ENCODE measurements at regions not wholly inside any gene's neighbourhood (a gene's known extent, or its start where the extent isn't known, plus 50 kb on each side); places are given as distances from the start of the nearest gene placed in this dataset.

DNA sequence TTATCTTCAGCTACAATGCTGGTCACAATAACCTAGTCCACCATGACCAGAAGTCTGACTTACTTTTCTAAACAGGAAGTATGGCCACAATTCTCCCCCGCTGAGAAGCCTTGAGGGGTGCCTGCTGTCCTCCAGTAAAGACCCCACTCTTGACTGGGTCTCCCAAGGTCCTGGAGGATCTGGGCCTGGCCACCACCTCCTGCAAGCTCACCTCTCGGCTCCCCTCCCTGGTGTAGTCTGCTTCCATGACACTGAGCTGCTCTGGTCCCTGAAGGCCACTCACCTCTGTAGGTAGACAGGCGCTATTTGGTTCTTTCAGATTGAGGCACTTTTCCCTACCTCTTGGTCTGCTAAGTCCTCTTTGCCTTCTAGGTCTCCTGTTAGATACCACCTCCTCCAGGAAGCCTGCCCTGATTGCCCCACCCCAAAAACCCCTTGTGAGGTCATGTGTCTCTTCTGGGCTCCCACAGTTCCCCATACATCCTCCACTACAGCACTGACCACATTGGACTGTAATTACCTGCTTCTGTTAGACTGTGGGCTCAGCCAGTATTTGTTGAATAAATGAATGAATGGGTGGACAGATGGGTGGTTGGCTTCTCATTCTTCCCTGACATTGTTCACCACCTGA is 62.6 kb upstream of the IER5L start:
- TF ChIP-seq ZFP30 (CRISPR knock-in tag; IDR thresholded peaks at IDR 0.05) (no peak), RARB (CRISPR knock-in tag; IDR thresholded peaks at IDR 0.05) (no peak), ISL1 (CRISPR knock-in tag; IDR thresholded peaks at IDR 0.05) (no peak), ZNF8 (CRISPR knock-in tag; IDR thresholded peaks at IDR 0.05) (no peak), PPARA (CRISPR knock-in tag; IDR thresholded peaks at IDR 0.05; ENCODE audit: borderline replicate concordance) (no peak), ARNTL (CRISPR knock-in tag; IDR thresholded peaks at IDR 0.05; ENCODE audit: borderline replicate concordance, low read depth) (no peak), SNAI2 (CRISPR knock-in tag; IDR thresholded peaks at IDR 0.05) (no peak), GLIS3 (CRISPR knock-in tag; IDR thresholded peaks at IDR 0.05) (no peak), ZNF70 (CRISPR knock-in tag; IDR thresholded peaks at IDR 0.05) (no peak), TSHZ2 (CRISPR knock-in tag; IDR thresholded peaks at IDR 0.05) (no peak), OSR1 (CRISPR knock-in tag; IDR thresholded peaks at IDR 0.05) (no peak)
- TF ChIP-seq, protein P1, sequence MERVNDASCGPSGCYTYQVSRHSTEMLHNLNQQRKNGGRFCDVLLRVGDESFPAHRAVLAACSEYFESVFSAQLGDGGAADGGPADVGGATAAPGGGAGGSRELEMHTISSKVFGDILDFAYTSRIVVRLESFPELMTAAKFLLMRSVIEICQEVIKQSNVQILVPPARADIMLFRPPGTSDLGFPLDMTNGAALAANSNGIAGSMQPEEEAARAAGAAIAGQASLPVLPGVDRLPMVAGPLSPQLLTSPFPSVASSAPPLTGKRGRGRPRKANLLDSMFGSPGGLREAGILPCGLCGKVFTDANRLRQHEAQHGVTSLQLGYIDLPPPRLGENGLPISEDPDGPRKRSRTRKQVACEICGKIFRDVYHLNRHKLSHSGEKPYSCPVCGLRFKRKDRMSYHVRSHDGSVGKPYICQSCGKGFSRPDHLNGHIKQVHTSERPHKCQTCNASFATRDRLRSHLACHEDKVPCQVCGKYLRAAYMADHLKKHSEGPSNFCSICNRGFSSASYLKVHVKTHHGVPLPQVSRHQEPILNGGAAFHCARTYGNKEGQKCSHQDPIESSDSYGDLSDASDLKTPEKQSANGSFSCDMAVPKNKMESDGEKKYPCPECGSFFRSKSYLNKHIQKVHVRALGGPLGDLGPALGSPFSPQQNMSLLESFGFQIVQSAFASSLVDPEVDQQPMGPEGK (CRISPR knock-in tag; IDR thresholded peaks at IDR 0.05; ENCODE audit: borderline replicate concordance) = no peak
- TF ChIP-seq, protein P2, sequence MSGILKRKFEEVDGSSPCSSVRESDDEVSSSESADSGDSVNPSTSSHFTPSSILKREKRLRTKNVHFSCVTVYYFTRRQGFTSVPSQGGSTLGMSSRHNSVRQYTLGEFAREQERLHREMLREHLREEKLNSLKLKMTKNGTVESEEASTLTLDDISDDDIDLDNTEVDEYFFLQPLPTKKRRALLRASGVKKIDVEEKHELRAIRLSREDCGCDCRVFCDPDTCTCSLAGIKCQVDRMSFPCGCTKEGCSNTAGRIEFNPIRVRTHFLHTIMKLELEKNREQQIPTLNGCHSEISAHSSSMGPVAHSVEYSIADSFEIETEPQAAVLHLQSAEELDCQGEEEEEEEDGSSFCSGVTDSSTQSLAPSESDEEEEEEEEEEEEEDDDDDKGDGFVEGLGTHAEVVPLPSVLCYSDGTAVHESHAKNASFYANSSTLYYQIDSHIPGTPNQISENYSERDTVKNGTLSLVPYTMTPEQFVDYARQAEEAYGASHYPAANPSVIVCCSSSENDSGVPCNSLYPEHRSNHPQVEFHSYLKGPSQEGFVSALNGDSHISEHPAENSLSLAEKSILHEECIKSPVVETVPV (CRISPR knock-in tag; IDR thresholded peaks at IDR 0.05) = no peak

All from SK-N-SH treated with all-trans-retinoic acid at 6 μM for 48 hours (cell line).